Neural progenitor cell (in vitro differentiated cells): ENCODE measurements at regions not wholly inside any gene's neighbourhood (a gene's known extent, or its start where the extent isn't known, plus 50 kb on each side); places are given as distances from the start of the nearest gene placed in this dataset.

Source experiments
- DNase-seq: peaks from one replicate; pipeline ENCODE4 v3.0.0-alpha.2; 2016; ENCODE audit warnings: low spot score
- H2AFZ ChIP-seq: fragments of 200-600 bp; sonication (generic); replicated peaks from 2 replicates; pipeline ENCODE4 v1.6.1; 2016; ENCODE audit warnings: antibody characterized with exemption
- H3F3A ChIP-seq: fragments of 200-600 bp; sonication (generic); 2 replicates; pipeline ENCODE4 v1.6.1; 2016; ENCODE audit warnings: antibody characterized with exemption, low read depth
- H3K27ac ChIP-seq: fragments of 200-600 bp; sonication (generic); 2 replicates; pipeline ENCODE4 v1.5.1; 2016; ENCODE audit warnings: mild to moderate bottlenecking
- H3K27me3 ChIP-seq: fragments of 200-600 bp; sonication (generic); 2 replicates; pipeline ENCODE4 v1.6.1; 2016; ENCODE audit warnings: mild to moderate bottlenecking, moderate library complexity
- H3K36me3 ChIP-seq: fragments of 200-600 bp; sonication (generic); 2 replicates; pipeline ENCODE4 v1.5.1; 2016
- H3K4me1 ChIP-seq: fragments of 200-600 bp; sonication (generic); 2 replicates; pipeline ENCODE4 v1.6.1; 2016; ENCODE audit warnings: mixed run types
- H3K4me2 ChIP-seq: fragments of 200-600 bp; sonication (generic); 2 replicates; pipeline ENCODE4 v1.6.1; 2016
- H3K4me3 ChIP-seq: fragments of 200-600 bp; sonication (generic); 2 replicates; pipeline ENCODE4 v1.5.1; 2016
- H3K79me2 ChIP-seq: fragments of 200-600 bp; sonication (generic); 2 replicates; pipeline ENCODE4 v1.6.1; 2016; ENCODE audit warnings: low read depth
- H3K9ac ChIP-seq: fragments of 200-600 bp; sonication (generic); 2 replicates; pipeline ENCODE4 v1.6.1; 2016
- H3K9me3 ChIP-seq: fragments of 200-600 bp; sonication (generic); 2 replicates; pipeline ENCODE4 v1.5.1; 2016; ENCODE audit warnings: low read depth
- H4K20me1 ChIP-seq: fragments of 200-600 bp; sonication (generic); 2 replicates; pipeline ENCODE4 v1.6.1; 2016; ENCODE audit warnings: low read depth
- H3K27ac Mint-ChIP-seq: 3 replicates; pipeline ENCODE4 v1.8.0; 2021; ENCODE audit warnings: mixed read lengths
- H3K27me3 Mint-ChIP-seq: 2 replicates; pipeline ENCODE4 v1.8.0; 2022; ENCODE audit warnings: low read depth, mild to moderate bottlenecking, inconsistent platforms, moderate library complexity, mixed read lengths; ENCODE audit not compliant: insufficient read depth
- H3K36me3 Mint-ChIP-seq: 3 replicates; pipeline ENCODE4 v1.8.0; 2021; ENCODE audit warnings: mixed read lengths
- H3K4me1 Mint-ChIP-seq: 3 replicates; pipeline ENCODE4 v1.8.0; 2021; ENCODE audit warnings: mixed read lengths
- H3K4me3 Mint-ChIP-seq: 3 replicates; pipeline ENCODE4 v1.8.0; 2021; ENCODE audit warnings: mild to moderate bottlenecking, moderate library complexity, mixed read lengths
- H3K9me3 Mint-ChIP-seq: 3 replicates; pipeline ENCODE4 v1.8.0; 2020; ENCODE audit warnings: mixed read lengths
- EZH2 ChIP-seq: fragments of 200-600 bp; sonication (generic); IDR thresholded peaks from 2 replicates; pipeline ENCODE4 v1.6.1; 2017; ENCODE audit warnings: antibody characterized with exemption, mild to moderate bottlenecking, moderate library complexity
- EZH2phosphoT487 ChIP-seq: fragments of 200-600 bp; sonication (generic); IDR thresholded peaks from 2 replicates; pipeline ENCODE4 v1.6.1; 2017; ENCODE audit warnings: antibody characterized with exemption
- TF ChIP-seq, protein P1 (sequence below): fragments of 200-600 bp; sonication (generic); IDR thresholded peaks from 2 replicates; pipeline ENCODE4 v1.5.1; 2017; ENCODE audit warnings: antibody characterized with exemption, mild to moderate bottlenecking

DNA sequence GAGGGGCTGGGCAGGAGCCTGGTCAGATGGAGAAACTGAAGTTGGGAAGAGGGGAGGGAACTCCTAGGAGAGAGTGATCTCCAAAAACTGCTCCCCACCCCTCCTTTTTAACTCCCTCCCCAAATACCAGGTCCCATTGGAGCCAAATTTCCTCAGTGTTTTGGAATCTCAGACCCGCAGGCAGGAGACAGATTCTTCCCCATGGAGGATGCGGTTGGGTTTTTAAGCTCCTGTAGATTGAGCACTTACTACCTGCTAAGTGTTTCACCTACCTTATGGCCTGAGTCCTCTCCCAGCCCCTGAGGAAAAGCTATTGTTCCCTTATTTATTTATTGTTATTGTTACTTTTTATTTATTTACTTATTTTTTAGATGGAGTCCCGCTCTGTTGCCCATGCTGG, 73.2 kb downstream of the CEBPB start:
- no peak overlapping the region for H3K4me3 ChIP-seq
- DNase-seq: no peak
- no peaks in the 10 kb centered on the region for H4K20me1 ChIP-seq
- peaks cover 8% of the 10 kb centered on the region for H3K4me1 ChIP-seq
- TF ChIP-seq EZH2 (no peak), EZH2phosphoT487 (no peak)
- TF ChIP-seq, protein P1, sequence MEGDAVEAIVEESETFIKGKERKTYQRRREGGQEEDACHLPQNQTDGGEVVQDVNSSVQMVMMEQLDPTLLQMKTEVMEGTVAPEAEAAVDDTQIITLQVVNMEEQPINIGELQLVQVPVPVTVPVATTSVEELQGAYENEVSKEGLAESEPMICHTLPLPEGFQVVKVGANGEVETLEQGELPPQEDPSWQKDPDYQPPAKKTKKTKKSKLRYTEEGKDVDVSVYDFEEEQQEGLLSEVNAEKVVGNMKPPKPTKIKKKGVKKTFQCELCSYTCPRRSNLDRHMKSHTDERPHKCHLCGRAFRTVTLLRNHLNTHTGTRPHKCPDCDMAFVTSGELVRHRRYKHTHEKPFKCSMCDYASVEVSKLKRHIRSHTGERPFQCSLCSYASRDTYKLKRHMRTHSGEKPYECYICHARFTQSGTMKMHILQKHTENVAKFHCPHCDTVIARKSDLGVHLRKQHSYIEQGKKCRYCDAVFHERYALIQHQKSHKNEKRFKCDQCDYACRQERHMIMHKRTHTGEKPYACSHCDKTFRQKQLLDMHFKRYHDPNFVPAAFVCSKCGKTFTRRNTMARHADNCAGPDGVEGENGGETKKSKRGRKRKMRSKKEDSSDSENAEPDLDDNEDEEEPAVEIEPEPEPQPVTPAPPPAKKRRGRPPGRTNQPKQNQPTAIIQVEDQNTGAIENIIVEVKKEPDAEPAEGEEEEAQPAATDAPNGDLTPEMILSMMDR: no peak
- no peak overlapping the region for H3K27ac Mint-ChIP-seq
- H3K36me3 Mint-ChIP-seq: no peaks in the 10 kb centered on the region
- H3K9me3 ChIP-seq: no peaks in the 10 kb centered on the region
- peaks cover 15% of the 10 kb centered on the region for H3K27me3 Mint-ChIP-seq
- peaks cover 14% of the 10 kb centered on the region for H3K4me1 Mint-ChIP-seq
- H3K36me3 ChIP-seq: no peaks in the 10 kb centered on the region
- no peaks in the 10 kb centered on the region for H3F3A ChIP-seq
- no peaks in the 10 kb centered on the region for H3K79me2 ChIP-seq
- no peaks in the 10 kb centered on the region for H3K9me3 Mint-ChIP-seq
- H3K27ac ChIP-seq: no peak overlapping the region
- H3K27me3 ChIP-seq: no peaks in the 10 kb centered on the region
- H3K4me2 ChIP-seq: no peak overlapping the region
- no peak overlapping the region for H2AFZ ChIP-seq
- no peak overlapping the region for H3K4me3 Mint-ChIP-seq
- H3K9ac ChIP-seq: no peak overlapping the region

DNA sequence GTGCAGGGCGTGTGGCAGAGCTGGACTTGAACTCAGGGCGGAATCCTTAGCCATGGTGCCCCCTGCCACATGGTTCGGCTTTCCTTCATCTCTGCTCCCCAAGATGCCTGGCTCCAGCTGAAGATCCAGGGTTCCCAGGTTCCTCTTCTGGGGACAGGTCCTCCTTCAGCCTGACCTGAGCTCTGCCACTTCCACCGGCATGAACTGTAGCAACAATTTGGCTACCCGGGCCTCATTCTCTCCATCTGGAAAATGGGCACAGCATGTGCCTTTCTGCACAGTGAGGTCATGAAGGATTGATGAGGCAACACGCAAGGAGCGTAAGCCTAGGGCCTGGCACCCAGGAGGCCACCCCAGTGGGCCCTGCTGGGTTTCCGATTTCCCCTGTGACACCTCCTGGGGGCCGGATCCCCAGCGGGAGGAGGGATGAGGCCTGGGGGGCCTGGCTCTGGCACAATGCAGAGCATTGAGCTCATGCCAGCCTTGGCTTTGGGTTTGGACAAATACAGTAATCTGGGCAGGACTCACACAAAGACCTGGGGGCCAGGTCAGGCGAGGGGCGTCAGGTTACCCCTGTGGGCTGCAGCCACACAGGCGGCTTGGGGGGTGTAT, 74.0 kb downstream of the CEBPB start:
- Histone ChIP-seq H3K27ac (no peak overlapping the region), H3F3A (no peaks in the 10 kb centered on the region), H3K9ac (no peak overlapping the region), H3K79me2 (no peaks in the 10 kb centered on the region), H3K27me3 (no peaks in the 10 kb centered on the region), H4K20me1 (no peaks in the 10 kb centered on the region), H2AFZ (no peak overlapping the region), H3K4me3 (no peak overlapping the region), H3K9me3 (no peaks in the 10 kb centered on the region), H3K4me1 (peaks cover 8% of the 10 kb centered on the region), H3K4me2 (no peak overlapping the region), H3K36me3 (no peaks in the 10 kb centered on the region)
- H3K4me3 Mint-ChIP-seq: no peak overlapping the region
- H3K27me3 Mint-ChIP-seq: peaks cover 16% of the 10 kb centered on the region
- no peaks in the 10 kb centered on the region for H3K9me3 Mint-ChIP-seq
- TF ChIP-seq EZH2phosphoT487: no peak
- peaks cover 17% of the 10 kb centered on the region for H3K4me1 Mint-ChIP-seq
- DNase-seq: no peak
- H3K36me3 Mint-ChIP-seq: no peaks in the 10 kb centered on the region
- no peak overlapping the region for H3K27ac Mint-ChIP-seq

DNA sequence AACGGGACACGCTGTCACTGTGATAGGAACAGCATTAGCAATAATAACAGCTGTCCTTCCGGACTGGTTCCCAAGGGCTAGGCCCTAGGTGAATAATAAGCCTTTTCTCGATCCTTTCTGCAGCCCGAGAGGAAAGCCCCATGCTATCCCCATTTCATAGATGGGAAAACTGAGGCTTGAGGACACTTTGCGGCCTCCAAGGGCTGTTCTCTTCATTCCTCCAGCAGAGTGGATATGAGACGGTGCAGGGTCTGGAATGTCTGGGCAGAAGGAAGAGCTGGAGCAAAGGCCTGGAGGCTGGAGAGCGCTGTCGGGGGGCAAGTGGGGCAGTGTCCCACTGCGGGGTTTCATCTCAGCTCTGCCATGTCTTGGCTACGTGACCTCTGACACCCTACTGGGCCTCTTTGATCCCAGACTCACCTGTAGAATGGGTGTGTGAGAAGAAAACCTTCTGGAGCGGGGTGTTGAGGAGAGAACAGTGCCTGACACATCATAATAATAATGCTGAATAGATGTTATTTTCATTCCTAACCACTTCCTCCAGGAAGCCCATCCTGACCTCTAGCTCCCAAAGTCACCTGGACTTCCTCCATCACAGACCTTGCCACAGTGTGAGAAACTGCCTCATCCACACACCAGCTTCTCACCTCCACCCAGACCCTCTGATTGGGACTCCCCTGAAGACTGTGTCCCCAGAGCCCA, 74.8 kb downstream of the CEBPB start:
- Mint-ChIP-seq H3K4me1 (peaks cover 17% of the 10 kb centered on the region), H3K27ac (no peak overlapping the region), H3K9me3 (no peaks in the 10 kb centered on the region), H3K36me3 (no peaks in the 10 kb centered on the region), H3K4me3 (no peak overlapping the region), H3K27me3 (peaks cover 17% of the 10 kb centered on the region)
- H3K36me3 ChIP-seq: no peaks in the 10 kb centered on the region
- no peak overlapping the region for H3K27ac ChIP-seq
- H3K4me1 ChIP-seq: peaks cover 8% of the 10 kb centered on the region
- H3K79me2 ChIP-seq: no peaks in the 10 kb centered on the region
- no peak for TF ChIP-seq EZH2
- TF ChIP-seq EZH2phosphoT487: no peak
- TF ChIP-seq, protein P1: no peak
- DNase-seq: no peak
- no peak overlapping the region for H3K4me3 ChIP-seq
- no peaks in the 10 kb centered on the region for H3F3A ChIP-seq
- H2AFZ ChIP-seq: no peak overlapping the region
- no peak overlapping the region for H3K9ac ChIP-seq
- H4K20me1 ChIP-seq: no peaks in the 10 kb centered on the region
- H3K27me3 ChIP-seq: no peaks in the 10 kb centered on the region
- no peak overlapping the region for H3K4me2 ChIP-seq
- H3K9me3 ChIP-seq: no peaks in the 10 kb centered on the region
